MM.1S (cell line): ENCODE measurements at regions not wholly inside any gene's neighbourhood (a gene's known extent, or its start where the extent isn't known, plus 50 kb on each side); places are given as distances from the start of the nearest gene placed in this dataset.
"Not testable (repeated sequence)": the region's sequence is repeated elsewhere in the genome, so short reads cannot be mapped to it uniquely, and the experiment has no call there.

Source experiments
- DNase-seq: peaks from one replicate; pipeline ENCODE4 v3.0.0-alpha.2; 2015
- H2AFZ ChIP-seq: fragments of 300-600 bp; sonication (generic); 2 replicates; pipeline ENCODE4 v1.6.0; 2016; ENCODE audit warnings: antibody characterized with exemption, low read length
- H3F3A ChIP-seq: fragments of 300-600 bp; sonication (generic); 2 replicates; pipeline ENCODE4 v1.6.1; 2016; ENCODE audit warnings: mild to moderate bottlenecking, antibody characterized with exemption, low read length, moderate library complexity, mixed read lengths; ENCODE audit not compliant: insufficient read depth
- H3K27ac ChIP-seq: fragments of 300-600 bp; sonication (generic); 2 replicates; pipeline ENCODE4 v1.5.1; 2016; ENCODE audit warnings: mild to moderate bottlenecking, low read length
- H3K27me3 ChIP-seq: fragments of 300-600 bp; sonication (generic); replicated peaks from 2 replicates; pipeline ENCODE4 v1.6.0; 2016; ENCODE audit warnings: low read length; ENCODE audit not compliant: insufficient read depth
- H3K36me3 ChIP-seq: fragments of 300-600 bp; sonication (generic); replicated peaks from 2 replicates; pipeline ENCODE4 v1.6.1; 2016; ENCODE audit warnings: mild to moderate bottlenecking, low read length, mixed read lengths; ENCODE audit not compliant: insufficient read depth
- H3K4me1 ChIP-seq: fragments of 300-600 bp; sonication (generic); 2 replicates; pipeline ENCODE4 v1.6.1; 2016; ENCODE audit warnings: low read length, mixed read lengths
- H3K4me2 ChIP-seq: fragments of 300-600 bp; sonication (generic); 2 replicates; pipeline ENCODE4 v1.6.0; 2016; ENCODE audit warnings: low read depth, low read length
- H3K4me3 ChIP-seq: fragments of 300-600 bp; sonication (generic); 2 replicates; pipeline ENCODE4 v1.5.1; 2016; ENCODE audit warnings: low read length, mixed read lengths
- H3K79me2 ChIP-seq: fragments of 300-600 bp; sonication (generic); 2 replicates; pipeline ENCODE4 v1.6.1; 2016; ENCODE audit warnings: mixed run types, low read length, mixed read lengths
- H3K9ac ChIP-seq: fragments of 300-600 bp; sonication (generic); 2 replicates; pipeline ENCODE4 v1.6.1; 2016; ENCODE audit warnings: low read length, mixed read lengths
- H3K9me2 ChIP-seq: fragments of 300-600 bp; sonication (generic); replicated peaks from 2 replicates; pipeline ENCODE4 v1.6.1; 2016; ENCODE audit warnings: mild to moderate bottlenecking, low read length, mixed read lengths; ENCODE audit not compliant: insufficient read depth
- H3K9me3 ChIP-seq: fragments of 300-600 bp; sonication (generic); replicated peaks from 2 replicates; pipeline ENCODE4 v1.6.1; 2016; ENCODE audit warnings: mild to moderate bottlenecking, low read length, mixed read lengths; ENCODE audit not compliant: insufficient read depth
- H4K20me1 ChIP-seq: fragments of 300-600 bp; sonication (generic); 2 replicates; pipeline ENCODE4 v1.6.1; 2016; ENCODE audit warnings: mild to moderate bottlenecking, low read length, moderate library complexity, mixed read lengths; ENCODE audit not compliant: insufficient read depth
- EZH2 ChIP-seq: fragments of 300-600 bp; sonication (generic); optimal IDR thresholded peaks from 2 replicates; pipeline ENCODE3; 2017; ENCODE audit warnings: low read depth, mild to moderate bottlenecking, antibody characterized with exemption, low read length, mixed read lengths
- EZH2phosphoT487 ChIP-seq: fragments of 300-600 bp; sonication (generic); IDR thresholded peaks from 2 replicates; pipeline ENCODE4 v1.6.1; 2018; ENCODE audit warnings: antibody characterized with exemption, low read length
- TF ChIP-seq, protein P1 (sequence below): fragments of 300-600 bp; sonication (generic); IDR thresholded peaks from 2 replicates; pipeline ENCODE4 v1.5.1; 2016; ENCODE audit warnings: antibody characterized with exemption, low read length, mixed read lengths

DNA sequence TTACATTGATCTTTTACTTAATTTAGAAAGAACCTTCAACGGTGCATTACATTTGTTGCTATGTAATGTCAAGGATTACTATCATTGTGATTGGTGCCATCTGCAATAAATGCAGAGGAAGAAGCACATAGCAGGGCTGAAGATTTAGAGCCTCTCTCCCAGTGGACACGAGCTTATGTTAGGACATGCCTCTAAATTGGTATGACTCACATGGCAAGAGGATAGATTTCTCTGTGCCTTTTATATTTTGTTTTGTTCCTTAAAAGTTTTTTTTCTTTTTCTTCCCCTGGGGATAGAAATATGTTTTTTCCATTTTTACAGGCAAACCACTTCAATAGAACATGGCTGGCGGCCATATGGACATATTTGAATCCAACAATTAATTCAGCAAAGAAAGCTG lies 205.0 kb upstream of the HAND2 start:
- H3K27ac ChIP-seq = no peak overlapping the region
- no peaks in the 10 kb centered on the region for H3K9me2 ChIP-seq
- no peaks in the 10 kb centered on the region for H3K27me3 ChIP-seq
- H3K9ac ChIP-seq = no peak overlapping the region
- no peak for DNase-seq
- H3K9me3 ChIP-seq = no peaks in the 10 kb centered on the region
- no peaks in the 10 kb centered on the region for H3F3A ChIP-seq
- H2AFZ ChIP-seq = no peak overlapping the region
- H3K4me1 ChIP-seq = 0 out of 2 replicates have a peak, but pooled peaks cover 6% of the 10 kb centered on the region
- H3K79me2 ChIP-seq = no peaks in the 10 kb centered on the region
- H3K36me3 ChIP-seq = no peaks in the 10 kb centered on the region
- TF ChIP-seq EZH2phosphoT487 (no peak), EZH2 (no peak)
- TF ChIP-seq, protein P1, sequence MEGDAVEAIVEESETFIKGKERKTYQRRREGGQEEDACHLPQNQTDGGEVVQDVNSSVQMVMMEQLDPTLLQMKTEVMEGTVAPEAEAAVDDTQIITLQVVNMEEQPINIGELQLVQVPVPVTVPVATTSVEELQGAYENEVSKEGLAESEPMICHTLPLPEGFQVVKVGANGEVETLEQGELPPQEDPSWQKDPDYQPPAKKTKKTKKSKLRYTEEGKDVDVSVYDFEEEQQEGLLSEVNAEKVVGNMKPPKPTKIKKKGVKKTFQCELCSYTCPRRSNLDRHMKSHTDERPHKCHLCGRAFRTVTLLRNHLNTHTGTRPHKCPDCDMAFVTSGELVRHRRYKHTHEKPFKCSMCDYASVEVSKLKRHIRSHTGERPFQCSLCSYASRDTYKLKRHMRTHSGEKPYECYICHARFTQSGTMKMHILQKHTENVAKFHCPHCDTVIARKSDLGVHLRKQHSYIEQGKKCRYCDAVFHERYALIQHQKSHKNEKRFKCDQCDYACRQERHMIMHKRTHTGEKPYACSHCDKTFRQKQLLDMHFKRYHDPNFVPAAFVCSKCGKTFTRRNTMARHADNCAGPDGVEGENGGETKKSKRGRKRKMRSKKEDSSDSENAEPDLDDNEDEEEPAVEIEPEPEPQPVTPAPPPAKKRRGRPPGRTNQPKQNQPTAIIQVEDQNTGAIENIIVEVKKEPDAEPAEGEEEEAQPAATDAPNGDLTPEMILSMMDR = no peak
- H3K4me2 ChIP-seq = no peak overlapping the region
- no peak overlapping the region for H3K4me3 ChIP-seq
- no peaks in the 10 kb centered on the region for H4K20me1 ChIP-seq

DNA sequence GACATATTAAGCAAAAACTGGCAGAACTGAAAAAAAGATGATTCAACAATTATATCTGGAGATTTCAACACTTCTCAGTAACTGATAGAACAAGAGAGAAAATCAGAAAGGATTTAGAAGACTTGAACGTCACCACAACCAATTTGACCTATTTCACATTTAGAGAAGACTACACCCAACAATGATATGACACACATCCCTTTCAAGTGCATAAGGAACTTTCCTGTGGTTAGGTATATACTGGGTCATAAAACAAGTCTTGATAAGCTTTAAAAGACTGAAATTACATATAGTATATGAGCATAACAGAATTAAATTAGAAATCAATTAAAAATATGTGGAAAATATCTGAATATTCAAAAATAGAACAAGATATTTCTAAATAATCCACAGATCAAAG lies 201.2 kb upstream of the HAND2 start:
- no peak overlapping the region for H3K4me3 ChIP-seq
- no peak for TF ChIP-seq EZH2phosphoT487
- TF ChIP-seq EZH2 = no peak
- TF ChIP-seq, protein P1 = no peak
- no peak for DNase-seq
- H3K9me3 ChIP-seq = no peaks in the 10 kb centered on the region
- no peaks in the 10 kb centered on the region for H3K9me2 ChIP-seq
- H3K4me1 ChIP-seq = no peaks in the 10 kb centered on the region
- no peak overlapping the region for H2AFZ ChIP-seq
- no peaks in the 10 kb centered on the region for H3K36me3 ChIP-seq
- no peaks in the 10 kb centered on the region for H3K27me3 ChIP-seq
- no peaks in the 10 kb centered on the region for H3F3A ChIP-seq
- H3K9ac ChIP-seq = no peak overlapping the region
- no peak overlapping the region for H3K27ac ChIP-seq
- H4K20me1 ChIP-seq = no peaks in the 10 kb centered on the region
- no peak overlapping the region for H3K4me2 ChIP-seq
- no peaks in the 10 kb centered on the region for H3K79me2 ChIP-seq

DNA sequence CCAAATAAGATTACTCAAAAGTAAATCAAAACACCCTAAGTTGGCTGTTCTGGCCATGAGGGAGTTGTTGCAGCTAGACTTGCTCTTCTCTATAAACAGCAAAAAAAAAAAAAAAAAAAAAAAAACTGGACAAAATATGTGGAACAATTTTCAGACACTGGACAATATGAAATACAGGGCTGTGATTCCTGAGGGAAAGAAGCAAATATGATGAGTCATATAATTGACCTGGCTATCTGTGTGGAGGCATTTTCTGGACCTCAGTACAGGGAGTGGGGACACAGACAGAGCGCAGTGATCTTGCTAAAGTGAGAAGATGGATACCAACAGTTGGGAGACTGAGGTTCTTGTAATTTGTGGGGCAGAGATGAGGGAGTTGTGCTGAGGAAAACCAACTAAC lies 192.0 kb upstream of the HAND2 start:
- no peaks in the 10 kb centered on the region for H3K9me2 ChIP-seq
- no peak for DNase-seq
- H3K79me2 ChIP-seq = no peaks in the 10 kb centered on the region
- H3K4me2 ChIP-seq = no peak overlapping the region
- H3K4me1 ChIP-seq = no peaks in the 10 kb centered on the region
- no peaks in the 10 kb centered on the region for H3K36me3 ChIP-seq
- H3F3A ChIP-seq = no peaks in the 10 kb centered on the region
- H3K27ac ChIP-seq = no peak overlapping the region
- H2AFZ ChIP-seq = no peak overlapping the region
- TF ChIP-seq EZH2 (no peak), EZH2phosphoT487 (no peak)
- TF ChIP-seq, protein P1 = no peak
- H3K4me3 ChIP-seq = no peak overlapping the region
- no peak overlapping the region for H3K9ac ChIP-seq
- no peaks in the 10 kb centered on the region for H3K9me3 ChIP-seq
- no peaks in the 10 kb centered on the region for H4K20me1 ChIP-seq
- H3K27me3 ChIP-seq = no peaks in the 10 kb centered on the region

DNA sequence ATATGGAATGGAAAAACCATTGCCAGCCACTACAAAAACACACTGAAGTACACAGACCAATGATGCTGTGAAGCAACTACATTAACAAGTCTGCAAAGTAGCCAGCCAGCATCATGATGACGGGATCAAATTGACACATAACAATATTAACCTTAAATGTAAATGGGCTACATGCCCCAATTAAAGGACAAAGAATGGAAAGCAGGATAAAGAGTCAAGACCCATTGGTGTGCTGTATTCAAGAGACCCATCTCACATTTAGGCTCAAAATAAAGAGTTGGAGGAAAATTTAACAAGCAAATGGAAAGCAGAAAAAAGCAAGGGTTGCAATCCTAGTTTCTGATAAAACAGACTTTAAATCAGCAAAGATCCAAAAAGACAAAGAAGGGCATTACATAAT lies 188.5 kb upstream of the HAND2 start:
- not testable (repeated sequence) for H2AFZ ChIP-seq, H3K27me3 ChIP-seq, DNase-seq, H3K27ac ChIP-seq, H3K4me3 ChIP-seq, H4K20me1 ChIP-seq, H3K9ac ChIP-seq, H3K4me1 ChIP-seq, H3K79me2 ChIP-seq, H3K36me3 ChIP-seq, H3K4me2 ChIP-seq, H3F3A ChIP-seq, H3K9me3 ChIP-seq, H3K9me2 ChIP-seq
